ENCODE measurements at regions not wholly inside any gene's neighbourhood (a gene's known extent, or its start where the extent isn't known, plus 50 kb on each side); places are given as distances from the start of the nearest gene placed in this dataset.

DNA sequence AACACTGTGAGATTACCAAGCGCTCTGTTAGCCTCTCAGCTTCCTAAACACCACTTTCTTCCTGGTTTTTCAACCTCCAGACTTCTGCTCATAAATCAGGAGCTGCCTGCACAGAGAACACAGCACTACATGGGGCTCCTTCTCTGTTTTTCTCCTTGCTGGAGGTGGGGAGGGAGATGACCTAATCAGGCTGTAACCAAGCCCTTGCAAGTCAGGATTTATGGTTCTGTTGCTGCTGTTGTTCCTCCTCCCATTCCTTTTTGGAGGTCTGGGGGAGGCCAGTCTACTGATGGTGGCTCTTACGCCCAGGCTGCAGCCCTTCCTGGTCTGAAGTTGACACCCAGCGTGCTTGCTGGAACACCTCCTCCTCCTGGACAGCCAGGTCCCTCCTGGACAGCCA lies 80.9 kb upstream of the AJAP1 start:
- no peaks in the 10 kb centered on the region for H3K36me3 ChIP-seq (ENCODE audit: control insufficient read depth, low read length)
- no peaks in the 10 kb centered on the region for H3K9me3 ChIP-seq (ENCODE audit: control insufficient read depth, insufficient read depth, low read length)
- H3K4me2 ChIP-seq (ENCODE audit: low read length) = no peak overlapping the region
- no peaks in the 10 kb centered on the region for H4K20me1 ChIP-seq (ENCODE audit: control insufficient read depth, insufficient read depth, low read depth, low read length)
- H3K79me2 ChIP-seq (ENCODE audit: control insufficient read depth, low read length) = no peaks in the 10 kb centered on the region
- H3F3A ChIP-seq (ENCODE audit: control insufficient read depth, insufficient read depth) = no peaks in the 10 kb centered on the region
- H3K9me2 ChIP-seq (replicated peaks; ENCODE audit: control insufficient read depth, low read length) = no peaks in the 10 kb centered on the region
- 0 out of 2 replicates have a peak, but pooled peaks cover 9% of the 10 kb centered on the region for H3K27me3 ChIP-seq (ENCODE audit: control insufficient read depth, low read length)
- TF ChIP-seq EZH2phosphoT487 (IDR thresholded peaks at IDR 0.05; ENCODE audit: borderline replicate concordance, low read length) = no peak
- no peak for TF ChIP-seq CTCF (IDR thresholded peaks at IDR 0.05; ENCODE audit: low read depth, low read length, poor library complexity, severe bottlenecking)
- no peak overlapping the region for H3K4me3 ChIP-seq (ENCODE audit: low read length)
- H3K27ac ChIP-seq (ENCODE audit: low read depth, low read length) = no peak overlapping the region
- H3K4me1 ChIP-seq (ENCODE audit: control insufficient read depth, low read length) = no peaks in the 10 kb centered on the region

DNA sequence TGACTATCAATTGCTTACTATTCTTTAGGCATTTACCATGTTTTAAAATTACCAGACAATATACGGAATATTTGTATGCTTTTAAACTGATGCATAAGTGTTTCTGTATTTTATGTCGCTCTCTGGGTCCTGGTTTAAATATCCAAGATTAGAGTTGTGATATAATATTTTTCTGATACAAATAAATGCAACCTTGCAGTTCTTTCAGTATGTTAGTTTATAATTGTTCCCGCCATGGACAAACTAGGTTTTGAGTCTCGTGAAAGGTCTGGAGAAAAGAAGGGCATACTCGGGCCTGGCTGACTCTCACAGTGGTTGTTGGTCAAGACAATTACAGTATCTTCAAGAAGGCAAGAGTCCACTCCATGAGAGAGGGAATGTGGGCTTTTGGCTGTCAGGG lies 72.6 kb upstream of the AJAP1 start:
- TF ChIP-seq CTCF (IDR thresholded peaks at IDR 0.05; ENCODE audit: low read depth, low read length, poor library complexity, severe bottlenecking) (no peak), EZH2phosphoT487 (IDR thresholded peaks at IDR 0.05; ENCODE audit: borderline replicate concordance, low read length) (no peak)
- Histone ChIP-seq H3K4me1 (ENCODE audit: control insufficient read depth, low read length) (peaks cover 20% of the 10 kb centered on the region), H3F3A (ENCODE audit: control insufficient read depth, insufficient read depth) (no peaks in the 10 kb centered on the region), H3K9me2 (replicated peaks; ENCODE audit: control insufficient read depth, low read length) (no peaks in the 10 kb centered on the region), H3K4me3 (ENCODE audit: low read length) (no peak overlapping the region), H3K27ac (ENCODE audit: low read depth, low read length) (no peak overlapping the region), H4K20me1 (ENCODE audit: control insufficient read depth, insufficient read depth, low read depth, low read length) (no peaks in the 10 kb centered on the region), H3K36me3 (ENCODE audit: control insufficient read depth, low read length) (no peaks in the 10 kb centered on the region), H3K4me2 (ENCODE audit: low read length) (no peak overlapping the region), H3K27me3 (ENCODE audit: control insufficient read depth, low read length) (no peaks in the 10 kb centered on the region), H3K79me2 (ENCODE audit: control insufficient read depth, low read length) (no peaks in the 10 kb centered on the region), H3K9me3 (ENCODE audit: control insufficient read depth, insufficient read depth, low read length) (no peaks in the 10 kb centered on the region)

- TF ChIP-seq EZH2phosphoT487 (IDR thresholded peaks at IDR 0.05; ENCODE audit: borderline replicate concordance, low read length) = no peak
Measured at GRCh38 chr1:4584449-4584848, 70.0 kb upstream of the AJAP1 start.

GRCh38 chr1:4585216-4585615 lies 69.2 kb upstream of the AJAP1 start:
- H3K27me3 ChIP-seq (ENCODE audit: control insufficient read depth, low read length) = no peaks in the 10 kb centered on the region
- TF ChIP-seq EZH2phosphoT487 (IDR thresholded peaks at IDR 0.05; ENCODE audit: borderline replicate concordance, low read length) (no peak), CTCF (IDR thresholded peaks at IDR 0.05; ENCODE audit: low read depth, low read length, poor library complexity, severe bottlenecking) (peak; percentile 83)
- H3K4me3 ChIP-seq (ENCODE audit: low read length) = peak overlapping the region; percentile 43
- H3F3A ChIP-seq (ENCODE audit: control insufficient read depth, insufficient read depth) = no peaks in the 10 kb centered on the region
- no peaks in the 10 kb centered on the region for H4K20me1 ChIP-seq (ENCODE audit: control insufficient read depth, insufficient read depth, low read depth, low read length)
- peaks cover 20% of the 10 kb centered on the region for H3K4me1 ChIP-seq (ENCODE audit: control insufficient read depth, low read length)
- no peaks in the 10 kb centered on the region for H3K79me2 ChIP-seq (ENCODE audit: control insufficient read depth, low read length)
- no peaks in the 10 kb centered on the region for H3K36me3 ChIP-seq (ENCODE audit: control insufficient read depth, low read length)
- H3K9me2 ChIP-seq (replicated peaks; ENCODE audit: control insufficient read depth, low read length) = no peaks in the 10 kb centered on the region
- no peaks in the 10 kb centered on the region for H3K9me3 ChIP-seq (ENCODE audit: control insufficient read depth, insufficient read depth, low read length)
- H3K4me2 ChIP-seq (ENCODE audit: low read length) = peak overlapping the region; percentile 59
- H3K27ac ChIP-seq (ENCODE audit: low read depth, low read length) = peak overlapping the region; percentile 20; the same call in 1 of the 2 replicates

More at GRCh38 chr1:4584449-4584848, 70.0 kb upstream of the AJAP1 start:
- peak overlapping the region; percentile 59 for H3K4me2 ChIP-seq (ENCODE audit: low read length)
- H3K79me2 ChIP-seq (ENCODE audit: control insufficient read depth, low read length) = no peaks in the 10 kb centered on the region
- no peaks in the 10 kb centered on the region for H3K36me3 ChIP-seq (ENCODE audit: control insufficient read depth, low read length)
- H3K4me1 ChIP-seq (ENCODE audit: control insufficient read depth, low read length) = peaks cover 20% of the 10 kb centered on the region
- no peaks in the 10 kb centered on the region for H3F3A ChIP-seq (ENCODE audit: control insufficient read depth, insufficient read depth)
- H3K4me3 ChIP-seq (ENCODE audit: low read length) = peak overlapping the region; percentile 43
- H4K20me1 ChIP-seq (ENCODE audit: control insufficient read depth, insufficient read depth, low read depth, low read length) = no peaks in the 10 kb centered on the region
- H3K9me2 ChIP-seq (replicated peaks; ENCODE audit: control insufficient read depth, low read length) = no peaks in the 10 kb centered on the region
- H3K27me3 ChIP-seq (ENCODE audit: control insufficient read depth, low read length) = no peaks in the 10 kb centered on the region
- peak overlapping the region; percentile 20; the same call in 1 of the 2 replicates for H3K27ac ChIP-seq (ENCODE audit: low read depth, low read length)
- no peaks in the 10 kb centered on the region for H3K9me3 ChIP-seq (ENCODE audit: control insufficient read depth, insufficient read depth, low read length)

Data from DOHH2 (cell line).